KMS-11 (cell line): ENCODE measurements at regions not wholly inside any gene's neighbourhood (a gene's known extent, or its start where the extent isn't known, plus 50 kb on each side); places are given as distances from the start of the nearest gene placed in this dataset.
A peak's percentile ranks its signal among the peaks of the same experiment; 100 is the strongest.

Source experiments
- H2AFZ ChIP-seq: fragments of 200-600 bp; sonication (generic); 2 replicates; pipeline ENCODE4 v1.6.1; 2016; ENCODE audit warnings: antibody characterized with exemption, mixed run types, low read depth
- H3K27ac ChIP-seq: fragments of 200-600 bp; sonication (generic); 2 replicates; pipeline ENCODE4 v1.6.1; 2016; ENCODE audit warnings: mild to moderate bottlenecking, mixed run types
- H3K27me3 ChIP-seq: fragments of 200-600 bp; sonication (generic); 2 replicates; pipeline ENCODE4 v1.6.1; 2017; ENCODE audit warnings: mild to moderate bottlenecking, low read depth, mixed run types, moderate library complexity; ENCODE audit not compliant: insufficient read depth
- H3K36me3 ChIP-seq: fragments of 200-600 bp; sonication (generic); 2 replicates; pipeline ENCODE4 v1.6.1; 2017; ENCODE audit warnings: mild to moderate bottlenecking, mixed run types; ENCODE audit not compliant: insufficient read depth
- H3K4me1 ChIP-seq: fragments of 200-600 bp; sonication (generic); 2 replicates; pipeline ENCODE4 v1.6.1; 2016; ENCODE audit warnings: mild to moderate bottlenecking, low read depth, mixed run types; ENCODE audit not compliant: poor library complexity, severe bottlenecking
- H3K4me2 ChIP-seq: fragments of 200-600 bp; sonication (generic); 2 replicates; pipeline ENCODE4 v1.7.0; 2016; ENCODE audit warnings: mild to moderate bottlenecking, mixed run types
- H3K4me3 ChIP-seq: fragments of 200-600 bp; sonication (generic); IDR thresholded peaks from 2 replicates; pipeline ENCODE4 v1.6.1; 2017; ENCODE audit warnings: low read depth, low read length, mixed read lengths; ENCODE audit not compliant: insufficient read depth
- H3K79me2 ChIP-seq: fragments of 200-600 bp; sonication (generic); 2 replicates; pipeline ENCODE4 v1.6.1; 2016; ENCODE audit warnings: low read depth, mixed run types; ENCODE audit not compliant: insufficient read depth
- H3K9ac ChIP-seq: fragments of 200-600 bp; sonication (generic); 2 replicates; pipeline ENCODE4 v1.6.1; 2016; ENCODE audit warnings: mild to moderate bottlenecking, mixed run types
- H4K20me1 ChIP-seq: fragments of 200-600 bp; sonication (generic); 2 replicates; pipeline ENCODE4 v1.6.1; 2016; ENCODE audit warnings: mild to moderate bottlenecking, mixed run types; ENCODE audit not compliant: insufficient read depth
- TF ChIP-seq, protein P1 (sequence below): fragments of 200-600 bp; sonication (generic); conservative IDR thresholded peaks from 2 replicates; pipeline ENCODE4 v1.6.1; 2017; ENCODE audit warnings: low read depth, mild to moderate bottlenecking, antibody characterized with exemption, low read length, moderate library complexity, mixed read lengths

- Histone ChIP-seq H2AFZ (no peak overlapping the region), H3K4me2 (no peak overlapping the region), H3K79me2 (no peaks in the 10 kb centered on the region), H3K27ac (no peak overlapping the region), H3K9ac (no peak overlapping the region), H4K20me1 (no peaks in the 10 kb centered on the region), H3K4me3 (no peak overlapping the region), H3K4me1 (peaks cover 10% of the 10 kb centered on the region), H3K36me3 (no peaks in the 10 kb centered on the region), H3K27me3 (no peaks in the 10 kb centered on the region)
- TF ChIP-seq, protein P1, sequence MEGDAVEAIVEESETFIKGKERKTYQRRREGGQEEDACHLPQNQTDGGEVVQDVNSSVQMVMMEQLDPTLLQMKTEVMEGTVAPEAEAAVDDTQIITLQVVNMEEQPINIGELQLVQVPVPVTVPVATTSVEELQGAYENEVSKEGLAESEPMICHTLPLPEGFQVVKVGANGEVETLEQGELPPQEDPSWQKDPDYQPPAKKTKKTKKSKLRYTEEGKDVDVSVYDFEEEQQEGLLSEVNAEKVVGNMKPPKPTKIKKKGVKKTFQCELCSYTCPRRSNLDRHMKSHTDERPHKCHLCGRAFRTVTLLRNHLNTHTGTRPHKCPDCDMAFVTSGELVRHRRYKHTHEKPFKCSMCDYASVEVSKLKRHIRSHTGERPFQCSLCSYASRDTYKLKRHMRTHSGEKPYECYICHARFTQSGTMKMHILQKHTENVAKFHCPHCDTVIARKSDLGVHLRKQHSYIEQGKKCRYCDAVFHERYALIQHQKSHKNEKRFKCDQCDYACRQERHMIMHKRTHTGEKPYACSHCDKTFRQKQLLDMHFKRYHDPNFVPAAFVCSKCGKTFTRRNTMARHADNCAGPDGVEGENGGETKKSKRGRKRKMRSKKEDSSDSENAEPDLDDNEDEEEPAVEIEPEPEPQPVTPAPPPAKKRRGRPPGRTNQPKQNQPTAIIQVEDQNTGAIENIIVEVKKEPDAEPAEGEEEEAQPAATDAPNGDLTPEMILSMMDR = no peak
Observed at GRCh38 chr15:95887666-95888390, 442.7 kb upstream of the NR2F2 start.

GRCh38 chr15:95888762-95889161, 441.7 kb upstream of the NR2F2 start:
- Histone ChIP-seq H3K4me1 (peaks cover 19% of the 10 kb centered on the region), H4K20me1 (no peaks in the 10 kb centered on the region), H3K4me2 (no peak overlapping the region), H3K27ac (no peak overlapping the region), H3K36me3 (no peaks in the 10 kb centered on the region), H2AFZ (no peak overlapping the region), H3K9ac (no peak overlapping the region), H3K79me2 (no peaks in the 10 kb centered on the region), H3K27me3 (no peaks in the 10 kb centered on the region), H3K4me3 (no peak overlapping the region)
- TF ChIP-seq, protein P1 = no peak

- TF ChIP-seq, protein P1 = no peak
Observed at GRCh38 chr15:95894407-95894956, 436.0 kb upstream of the NR2F2 start.

DNA sequence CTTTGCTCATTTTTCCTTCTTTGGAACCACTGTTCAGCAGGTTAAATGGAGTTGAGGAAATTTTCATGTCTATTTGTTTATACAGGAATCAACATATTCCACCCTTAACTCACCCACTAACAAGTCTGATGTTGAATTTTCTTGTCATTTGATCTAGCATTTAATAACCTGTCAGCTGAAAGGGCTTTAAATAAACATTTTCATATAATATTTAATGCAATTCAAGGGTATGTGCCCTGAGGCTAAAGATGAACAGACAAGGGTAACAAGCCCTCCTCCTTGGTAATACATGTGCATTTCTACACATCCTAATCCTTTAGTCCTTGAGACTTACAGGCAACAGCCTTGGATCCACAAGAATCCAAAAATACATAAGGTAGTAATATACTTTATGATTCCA, 435.0 kb upstream of the NR2F2 start:
- TF ChIP-seq, protein P1 = no peak
- Histone ChIP-seq H3K27ac (no peak overlapping the region), H3K79me2 (no peaks in the 10 kb centered on the region)

More at GRCh38 chr15:95894407-95894956, 436.0 kb upstream of the NR2F2 start:
- no peaks in the 10 kb centered on the region for H3K36me3 ChIP-seq
- H3K27ac ChIP-seq = peak overlapping the region; percentile 24; the same call in 1 of the 2 replicates
- peaks cover 35% of the 10 kb centered on the region for H3K4me1 ChIP-seq
- peak overlapping the region; percentile 43; the same call in 1 of the 2 replicates for H2AFZ ChIP-seq
- H3K79me2 ChIP-seq = no peaks in the 10 kb centered on the region
- no peaks in the 10 kb centered on the region for H4K20me1 ChIP-seq
- peak overlapping the region; percentile 81 for H3K4me2 ChIP-seq
- no peak overlapping the region for H3K9ac ChIP-seq
- H3K4me3 ChIP-seq = no peak overlapping the region
- H3K27me3 ChIP-seq = no peaks in the 10 kb centered on the region

More for the DNA sequence above, 435.0 kb upstream of the NR2F2 start:
- peaks cover 28% of the 10 kb centered on the region for H3K4me1 ChIP-seq
- H3K27me3 ChIP-seq = no peaks in the 10 kb centered on the region
- no peak overlapping the region for H3K4me2 ChIP-seq
- H3K4me3 ChIP-seq = no peak overlapping the region
- H3K9ac ChIP-seq = no peak overlapping the region
- no peaks in the 10 kb centered on the region for H4K20me1 ChIP-seq
- no peak overlapping the region for H2AFZ ChIP-seq
- H3K36me3 ChIP-seq = no peaks in the 10 kb centered on the region
